H1 (cell line): ENCODE measurements at regions not wholly inside any gene's neighbourhood (a gene's known extent, or its start where the extent isn't known, plus 50 kb on each side); places are given as distances from the start of the nearest gene placed in this dataset.

ENCODE experiments used
- BACH1 ChIP-seq: IDR thresholded peaks from 2 replicates; pipeline ENCODE4 v1.6.1; 2012; ENCODE audit warnings: low read length, improper control_type of control experiment
- CHD2 ChIP-seq: IDR thresholded peaks from 2 replicates; pipeline ENCODE4 v1.6.1; 2012; ENCODE audit warnings: low read length, improper control_type of control experiment
- EZH2 ChIP-seq: fragments of 200-600 bp; sonication (generic); IDR thresholded peaks from 2 replicates; pipeline ENCODE4 v1.7.1; 2012; ENCODE audit warnings: low read depth, mild to moderate bottlenecking, moderate library complexity, low read length, inconsistent platforms; ENCODE audit not compliant: severe bottlenecking
- KDM5A ChIP-seq: fragments of 200-600 bp; IDR thresholded peaks from 2 replicates; pipeline ENCODE4 v1.7.1; 2012; ENCODE audit warnings: mild to moderate bottlenecking, low read length, inconsistent platforms, mixed read lengths
- POLR2A ChIP-seq, 2 experiments: IDR thresholded peaks; 1 replicate in 1 of 2; 2 replicates in 1 of 2; pipeline ENCODE4 v1.6.1; 2011; ENCODE audit warnings: low read depth in 2 of 2, low read length in 2 of 2, mild to moderate bottlenecking in 2 of 2; ENCODE audit errors: control extremely low read depth in 1 of 2
- SIX5 ChIP-seq: IDR thresholded peaks from 2 replicates; pipeline ENCODE4 v1.6.1; 2011; ENCODE audit warnings: mild to moderate bottlenecking, low read depth, low read length
- TAF1 ChIP-seq: IDR thresholded peaks from 2 replicates; pipeline ENCODE4 v1.6.1; 2011; ENCODE audit warnings: mild to moderate bottlenecking, low read depth, low read length
- TF ChIP-seq, protein P1 (sequence below): IDR thresholded peaks from 2 replicates; pipeline ENCODE4 v1.6.1; 2012; ENCODE audit warnings: low read length, inconsistent platforms
- TF ChIP-seq, protein P2 (sequence below), 3 experiments: IDR thresholded peaks; 1 replicate in 2 of 3; 2 replicates in 1 of 3; pipeline versions ENCODE4 v1.5.1 to v1.6.1; 2011; ENCODE audit warnings: low read length in 3 of 3, mild to moderate bottlenecking in 3 of 3, inconsistent platforms in 2 of 3, low read depth in 1 of 3, moderate library complexity in 1 of 3; ENCODE audit not compliant: insufficient read depth in 1 of 3; ENCODE audit errors: control extremely low read depth in 1 of 3
- TF ChIP-seq, protein P3 (sequence below): IDR thresholded peaks from 2 replicates; pipeline ENCODE4 v1.6.1; 2012; ENCODE audit warnings: inconsistent platforms

DNA sequence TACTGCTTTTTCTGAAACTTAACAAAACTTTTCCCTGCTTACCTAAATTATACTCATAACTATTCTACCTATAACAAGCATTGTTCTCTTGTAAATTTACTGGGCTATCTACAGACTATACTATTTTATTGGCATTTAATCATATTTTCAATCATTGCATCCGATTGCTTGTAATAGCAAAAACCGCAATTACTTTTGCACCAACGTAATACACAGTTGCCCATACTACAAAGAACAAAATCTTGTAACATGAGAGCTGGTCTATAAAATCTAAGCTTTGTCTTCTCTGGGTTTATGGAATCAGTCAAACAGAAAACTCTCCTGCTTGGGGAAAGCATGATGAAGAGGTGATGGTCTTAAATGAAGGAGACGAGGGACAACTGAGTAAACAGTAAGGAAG is 463.4 kb upstream of the ST6GAL2 start:
- TF ChIP-seq, protein P1, sequence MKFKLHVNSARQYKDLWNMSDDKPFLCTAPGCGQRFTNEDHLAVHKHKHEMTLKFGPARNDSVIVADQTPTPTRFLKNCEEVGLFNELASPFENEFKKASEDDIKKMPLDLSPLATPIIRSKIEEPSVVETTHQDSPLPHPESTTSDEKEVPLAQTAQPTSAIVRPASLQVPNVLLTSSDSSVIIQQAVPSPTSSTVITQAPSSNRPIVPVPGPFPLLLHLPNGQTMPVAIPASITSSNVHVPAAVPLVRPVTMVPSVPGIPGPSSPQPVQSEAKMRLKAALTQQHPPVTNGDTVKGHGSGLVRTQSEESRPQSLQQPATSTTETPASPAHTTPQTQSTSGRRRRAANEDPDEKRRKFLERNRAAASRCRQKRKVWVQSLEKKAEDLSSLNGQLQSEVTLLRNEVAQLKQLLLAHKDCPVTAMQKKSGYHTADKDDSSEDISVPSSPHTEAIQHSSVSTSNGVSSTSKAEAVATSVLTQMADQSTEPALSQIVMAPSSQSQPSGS = no peak
- no peak for TF ChIP-seq EZH2
- TF ChIP-seq SIX5 = no peak
- TF ChIP-seq, protein P2, sequence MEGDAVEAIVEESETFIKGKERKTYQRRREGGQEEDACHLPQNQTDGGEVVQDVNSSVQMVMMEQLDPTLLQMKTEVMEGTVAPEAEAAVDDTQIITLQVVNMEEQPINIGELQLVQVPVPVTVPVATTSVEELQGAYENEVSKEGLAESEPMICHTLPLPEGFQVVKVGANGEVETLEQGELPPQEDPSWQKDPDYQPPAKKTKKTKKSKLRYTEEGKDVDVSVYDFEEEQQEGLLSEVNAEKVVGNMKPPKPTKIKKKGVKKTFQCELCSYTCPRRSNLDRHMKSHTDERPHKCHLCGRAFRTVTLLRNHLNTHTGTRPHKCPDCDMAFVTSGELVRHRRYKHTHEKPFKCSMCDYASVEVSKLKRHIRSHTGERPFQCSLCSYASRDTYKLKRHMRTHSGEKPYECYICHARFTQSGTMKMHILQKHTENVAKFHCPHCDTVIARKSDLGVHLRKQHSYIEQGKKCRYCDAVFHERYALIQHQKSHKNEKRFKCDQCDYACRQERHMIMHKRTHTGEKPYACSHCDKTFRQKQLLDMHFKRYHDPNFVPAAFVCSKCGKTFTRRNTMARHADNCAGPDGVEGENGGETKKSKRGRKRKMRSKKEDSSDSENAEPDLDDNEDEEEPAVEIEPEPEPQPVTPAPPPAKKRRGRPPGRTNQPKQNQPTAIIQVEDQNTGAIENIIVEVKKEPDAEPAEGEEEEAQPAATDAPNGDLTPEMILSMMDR (IDR thresholded peaks at IDR 0.05; ENCODE audit: control extremely low read depth in 1 of 3, insufficient read depth in 1 of 3, low read depth in 1 of 3, low read length in 3 of 3) = no peak
- no peak for TF ChIP-seq CHD2
- no peak for TF ChIP-seq POLR2A (IDR thresholded peaks at IDR 0.05; ENCODE audit: control extremely low read depth in 1 of 2, low read depth in 2 of 2, low read length in 2 of 2)
- no peak for TF ChIP-seq BACH1
- TF ChIP-seq, protein P3, sequence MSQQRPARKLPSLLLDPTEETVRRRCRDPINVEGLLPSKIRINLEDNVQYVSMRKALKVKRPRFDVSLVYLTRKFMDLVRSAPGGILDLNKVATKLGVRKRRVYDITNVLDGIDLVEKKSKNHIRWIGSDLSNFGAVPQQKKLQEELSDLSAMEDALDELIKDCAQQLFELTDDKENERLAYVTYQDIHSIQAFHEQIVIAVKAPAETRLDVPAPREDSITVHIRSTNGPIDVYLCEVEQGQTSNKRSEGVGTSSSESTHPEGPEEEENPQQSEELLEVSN = no peak
- TF ChIP-seq TAF1 = no peak
- no peak for TF ChIP-seq KDM5A
